DOHH2 (cell line): ENCODE measurements at regions not wholly inside any gene's neighbourhood (a gene's known extent, or its start where the extent isn't known, plus 50 kb on each side); places are given as distances from the start of the nearest gene placed in this dataset.

ENCODE experiments used
- H3F3A ChIP-seq: fragments of 200-600 bp; sonication (generic), shearing (Covaris generic); 2 replicates; pipeline ENCODE4 v1.6.0; 2016; ENCODE audit warnings: antibody characterized with exemption, mild to moderate bottlenecking; ENCODE audit not compliant: control insufficient read depth, insufficient read depth
- H3K27ac ChIP-seq: fragments of 200-600 bp; sonication (generic); 2 replicates; pipeline ENCODE4 v1.5.1; 2014; ENCODE audit warnings: low read depth, mild to moderate bottlenecking, low read length, moderate library complexity
- H3K27me3 ChIP-seq: fragments of 200-600 bp; sonication (generic); 2 replicates; pipeline ENCODE4 v1.6.1; 2014; ENCODE audit warnings: mild to moderate bottlenecking, low read length, mixed read lengths; ENCODE audit not compliant: control insufficient read depth
- H3K36me3 ChIP-seq: fragments of 200-600 bp; sonication (generic); 2 replicates; pipeline ENCODE4 v1.6.1; 2014; ENCODE audit warnings: mild to moderate bottlenecking, low read length, moderate library complexity, mixed read lengths; ENCODE audit not compliant: control insufficient read depth
- H3K4me1 ChIP-seq: fragments of 200-600 bp; sonication (generic); 2 replicates; pipeline ENCODE4 v1.6.1; 2014; ENCODE audit warnings: mild to moderate bottlenecking, low read length, mixed read lengths; ENCODE audit not compliant: control insufficient read depth
- H3K4me2 ChIP-seq: fragments of 200-600 bp; sonication (generic); 2 replicates; pipeline ENCODE4 v1.6.0; 2014; ENCODE audit warnings: mild to moderate bottlenecking, low read length, moderate library complexity
- H3K4me3 ChIP-seq: fragments of 200-600 bp; sonication (generic); 2 replicates; pipeline ENCODE4 v1.5.1; 2014; ENCODE audit warnings: mild to moderate bottlenecking, low read length, mixed read lengths
- H3K79me2 ChIP-seq: fragments of 200-600 bp; sonication (generic); 2 replicates; pipeline ENCODE4 v1.6.1; 2014; ENCODE audit warnings: mild to moderate bottlenecking, low read length, mixed read lengths; ENCODE audit not compliant: control insufficient read depth
- H3K9me2 ChIP-seq: fragments of 200-600 bp; sonication (generic); replicated peaks from 2 replicates; pipeline ENCODE4 v1.6.1; 2014; ENCODE audit warnings: mild to moderate bottlenecking, low read length, mixed read lengths; ENCODE audit not compliant: control insufficient read depth
- H3K9me3 ChIP-seq: fragments of 200-600 bp; sonication (generic); 2 replicates; pipeline ENCODE4 v1.6.1; 2014; ENCODE audit warnings: antibody characterized with exemption, low read length, mixed read lengths; ENCODE audit not compliant: control insufficient read depth, insufficient read depth
- H4K20me1 ChIP-seq: fragments of 200-600 bp; sonication (generic); 2 replicates; pipeline ENCODE4 v1.6.0; 2014; ENCODE audit warnings: low read depth, mild to moderate bottlenecking, antibody characterized with exemption, low read length, moderate library complexity; ENCODE audit not compliant: control insufficient read depth, insufficient read depth
- CTCF ChIP-seq: fragments of 200-600 bp; sonication (generic); IDR thresholded peaks from one replicate; pipeline ENCODE4 v1.5.1; 2014; ENCODE audit warnings: antibody characterized with exemption, mild to moderate bottlenecking, low read depth, low read length; ENCODE audit not compliant: poor library complexity, severe bottlenecking
- EZH2phosphoT487 ChIP-seq: fragments of 200-600 bp; sonication (generic); IDR thresholded peaks from 2 replicates; pipeline ENCODE4 v1.6.1; 2017; ENCODE audit warnings: borderline replicate concordance, mild to moderate bottlenecking, antibody characterized with exemption, low read length, moderate library complexity, mixed read lengths

- Histone ChIP-seq H3F3A (no peaks in the 10 kb centered on the region), H3K9me2 (no peaks in the 10 kb centered on the region), H3K79me2 (no peaks in the 10 kb centered on the region), H3K27me3 (no peaks in the 10 kb centered on the region), H3K9me3 (no peaks in the 10 kb centered on the region), H3K4me1 (no peaks in the 10 kb centered on the region), H3K27ac (no peak overlapping the region), H4K20me1 (no peaks in the 10 kb centered on the region), H3K36me3 (no peaks in the 10 kb centered on the region), H3K4me3 (no peak overlapping the region), H3K4me2 (no peak overlapping the region)
- TF ChIP-seq EZH2phosphoT487 (no peak), CTCF (no peak)
Measured at GRCh38 chr5:10009802-10010201, 239.9 kb downstream of the ATPSCKMT start.

GRCh38 chr5:9987101-9987500 is 262.6 kb downstream of the ATPSCKMT start:
- no peaks in the 10 kb centered on the region for H3K9me2 ChIP-seq
- H3K36me3 ChIP-seq = no peaks in the 10 kb centered on the region

GRCh38 chr5:9977070-9977469 is 272.6 kb downstream of the ATPSCKMT start:
- no peaks in the 10 kb centered on the region for H3K4me1 ChIP-seq
- no peak overlapping the region for H3K27ac ChIP-seq
- no peaks in the 10 kb centered on the region for H3F3A ChIP-seq
- TF ChIP-seq CTCF (no peak), EZH2phosphoT487 (no peak)
- no peaks in the 10 kb centered on the region for H3K9me2 ChIP-seq
- H4K20me1 ChIP-seq = no peaks in the 10 kb centered on the region
- H3K79me2 ChIP-seq = no peaks in the 10 kb centered on the region
- no peaks in the 10 kb centered on the region for H3K27me3 ChIP-seq
- no peak overlapping the region for H3K4me2 ChIP-seq
- H3K9me3 ChIP-seq = no peaks in the 10 kb centered on the region
- H3K36me3 ChIP-seq = no peaks in the 10 kb centered on the region
- no peak overlapping the region for H3K4me3 ChIP-seq

More at GRCh38 chr5:9987101-9987500, 262.6 kb downstream of the ATPSCKMT start:
- Histone ChIP-seq H3K79me2 (no peaks in the 10 kb centered on the region), H3K4me1 (no peaks in the 10 kb centered on the region), H3K9me3 (peaks cover 3% of the 10 kb centered on the region; the same call in 1 of the 2 replicates), H3K4me2 (no peak overlapping the region), H3K4me3 (no peak overlapping the region), H3K27me3 (no peaks in the 10 kb centered on the region), H3K27ac (no peak overlapping the region), H3F3A (no peaks in the 10 kb centered on the region), H4K20me1 (no peaks in the 10 kb centered on the region)
- TF ChIP-seq CTCF (no peak), EZH2phosphoT487 (no peak)

GRCh38 chr5:9976621-9977020 is 273.1 kb downstream of the ATPSCKMT start:
- H3K9me2 ChIP-seq = no peaks in the 10 kb centered on the region
- H3F3A ChIP-seq = no peaks in the 10 kb centered on the region
- H3K36me3 ChIP-seq = no peaks in the 10 kb centered on the region
- no peaks in the 10 kb centered on the region for H3K79me2 ChIP-seq
- no peaks in the 10 kb centered on the region for H3K9me3 ChIP-seq
- no peaks in the 10 kb centered on the region for H4K20me1 ChIP-seq
- TF ChIP-seq EZH2phosphoT487 = no peak
- TF ChIP-seq CTCF = no peak
- no peak overlapping the region for H3K4me2 ChIP-seq
- no peaks in the 10 kb centered on the region for H3K27me3 ChIP-seq
- H3K27ac ChIP-seq = no peak overlapping the region
- H3K4me1 ChIP-seq = no peaks in the 10 kb centered on the region
- no peak overlapping the region for H3K4me3 ChIP-seq
